WTC11 (cell line): ENCODE measurements at regions not wholly inside any gene's neighbourhood (a gene's known extent, or its start where the extent isn't known, plus 50 kb on each side); places are given as distances from the start of the nearest gene placed in this dataset.

ENCODE experiments used
- ATAC-seq: fragments of 200-7000 bp; cut with Tn5 transposase; 2 replicates; pipeline ENCODE4 v1.10.0; 2021; ENCODE audit warnings: mild to moderate bottlenecking, moderate library complexity
- CTCF ChIA-PET: fragments of 300-600 bp; sonication (Branson Sonifier 250); formaldehyde crosslinking; loops from one replicate; lab custom pipeline; 2021; ENCODE audit warnings: antibody characterized with exemption; lab: Charles Lee
- POLR2A ChIA-PET: fragments of 350-600 bp; sonication (Branson Sonifier 250); formaldehyde crosslinking; loops from one replicate; lab custom pipeline; 2021; ENCODE audit warnings: antibody characterized with exemption; lab: Charles Lee
- DNase-seq: peaks from one replicate; pipeline ENCODE4 v3.0.0; 2021; ENCODE audit warnings: low spot score
- H3K27ac Mint-ChIP-seq: 2 replicates; pipeline ENCODE4 v1.8.0; 2021; ENCODE audit warnings: mixed read lengths
- H3K27me3 Mint-ChIP-seq: 2 replicates; pipeline ENCODE4 v1.8.0; 2021; ENCODE audit warnings: low read depth, mild to moderate bottlenecking, moderate library complexity, mixed read lengths
- H3K36me3 Mint-ChIP-seq: 2 replicates; pipeline ENCODE4 v1.8.0; 2021; ENCODE audit warnings: mixed read lengths
- H3K4me1 Mint-ChIP-seq: 2 replicates; pipeline ENCODE4 v1.8.0; 2022; ENCODE audit warnings: mixed read lengths
- H3K4me3 Mint-ChIP-seq: 2 replicates; pipeline ENCODE4 v1.8.0; 2021; ENCODE audit warnings: mild to moderate bottlenecking, moderate library complexity, mixed read lengths
- H3K9me3 Mint-ChIP-seq: 2 replicates; pipeline ENCODE4 v1.8.0; 2021; ENCODE audit warnings: mixed read lengths
- ATF1 ChIP-seq: sonication (generic); formaldehyde crosslinking; IDR thresholded peaks from 2 replicates; pipeline ENCODE4 v1.8.1; 2023; ENCODE audit warnings: mild to moderate bottlenecking, moderate library complexity, missing genetic modification reagents
- CREM ChIP-seq: sonication (generic); formaldehyde crosslinking; IDR thresholded peaks from 2 replicates; pipeline ENCODE4 v1.8.1; 2022; ENCODE audit warnings: mild to moderate bottlenecking, missing genetic modification reagents, moderate library complexity
- FOXK1 ChIP-seq: sonication (generic); formaldehyde crosslinking; IDR thresholded peaks from 2 replicates; pipeline ENCODE4 v1.8.0; 2022; ENCODE audit warnings: mild to moderate bottlenecking, moderate library complexity, missing genetic modification reagents
- GABPB1 ChIP-seq: sonication (generic); formaldehyde crosslinking; IDR thresholded peaks from 2 replicates; pipeline ENCODE4 v1.8.1; 2023; ENCODE audit warnings: mild to moderate bottlenecking, missing genetic modification reagents
- MYBL2 ChIP-seq: sonication (generic); formaldehyde crosslinking; IDR thresholded peaks from 2 replicates; pipeline ENCODE4 v1.8.1; 2023; ENCODE audit warnings: mild to moderate bottlenecking, moderate library complexity, missing genetic modification reagents
- NR1H2 ChIP-seq: sonication (generic); formaldehyde crosslinking; IDR thresholded peaks from 2 replicates; pipeline ENCODE4 v1.9.0; 2021; ENCODE audit warnings: mild to moderate bottlenecking, moderate library complexity, missing genetic modification reagents
- NR3C1 ChIP-seq: sonication (generic); formaldehyde crosslinking; conservative IDR thresholded peaks from 2 replicates; pipeline ENCODE4 v1.8.1; 2023; ENCODE audit warnings: low read depth, mild to moderate bottlenecking, missing genetic modification reagents
- PRRX2 ChIP-seq: fragments of 250-450 bp; sonication (Bioruptor Pico); IDR thresholded peaks from 2 replicates; pipeline ENCODE4 v1.8.0; 2021; ENCODE audit warnings: mild to moderate bottlenecking
- SMAD3 ChIP-seq: sonication (generic); formaldehyde crosslinking; IDR thresholded peaks from 2 replicates; pipeline ENCODE4 v1.8.0; 2022; ENCODE audit warnings: missing genetic modification reagents, mild to moderate bottlenecking, borderline replicate concordance
- TEAD4 ChIP-seq: sonication (generic); formaldehyde crosslinking; IDR thresholded peaks from 2 replicates; pipeline ENCODE4 v1.8.0; 2022; ENCODE audit warnings: mild to moderate bottlenecking, missing genetic modification reagents
- ZNF121 ChIP-seq: sonication (generic); formaldehyde crosslinking; IDR thresholded peaks from 2 replicates; pipeline ENCODE4 v1.8.0; 2023; ENCODE audit warnings: missing genetic modification reagents
- ZNF263 ChIP-seq: sonication (generic); formaldehyde crosslinking; IDR thresholded peaks from 2 replicates; pipeline ENCODE4 v1.8.1; 2022; ENCODE audit warnings: low read depth, mild to moderate bottlenecking, moderate library complexity, missing genetic modification reagents
- ZNF423 ChIP-seq: fragments of 250-450 bp; sonication (Bioruptor Pico); IDR thresholded peaks from 2 replicates; pipeline ENCODE4 v2.1.2; 2022; ENCODE audit warnings: mild to moderate bottlenecking, moderate library complexity
- TF ChIP-seq, protein P1 (sequence below): sonication (generic); formaldehyde crosslinking; IDR thresholded peaks from 2 replicates; pipeline ENCODE4 v1.8.0; 2023; ENCODE audit warnings: missing genetic modification reagents, mild to moderate bottlenecking, borderline replicate concordance
- TF ChIP-seq, protein P2 (sequence below): fragments of 250-450 bp; sonication (Bioruptor Pico); IDR thresholded peaks from 2 replicates; pipeline ENCODE4 v1.8.0; 2021; ENCODE audit warnings: mild to moderate bottlenecking
- TF ChIP-seq, protein P3 (sequence below): sonication (generic); formaldehyde crosslinking; IDR thresholded peaks from 2 replicates; pipeline ENCODE4 v1.8.0; 2022; ENCODE audit warnings: mild to moderate bottlenecking, missing genetic modification reagents
- TF ChIP-seq, protein P4 (sequence below): sonication (generic); formaldehyde crosslinking; IDR thresholded peaks from 2 replicates; pipeline ENCODE4 v1.8.1; 2022; ENCODE audit warnings: mild to moderate bottlenecking, missing genetic modification reagents, moderate library complexity, borderline replicate concordance
- TF ChIP-seq, protein P5 (sequence below): sonication (generic); formaldehyde crosslinking; IDR thresholded peaks from 2 replicates; pipeline ENCODE4 v1.8.0; 2023; ENCODE audit warnings: mild to moderate bottlenecking, missing genetic modification reagents

DNA sequence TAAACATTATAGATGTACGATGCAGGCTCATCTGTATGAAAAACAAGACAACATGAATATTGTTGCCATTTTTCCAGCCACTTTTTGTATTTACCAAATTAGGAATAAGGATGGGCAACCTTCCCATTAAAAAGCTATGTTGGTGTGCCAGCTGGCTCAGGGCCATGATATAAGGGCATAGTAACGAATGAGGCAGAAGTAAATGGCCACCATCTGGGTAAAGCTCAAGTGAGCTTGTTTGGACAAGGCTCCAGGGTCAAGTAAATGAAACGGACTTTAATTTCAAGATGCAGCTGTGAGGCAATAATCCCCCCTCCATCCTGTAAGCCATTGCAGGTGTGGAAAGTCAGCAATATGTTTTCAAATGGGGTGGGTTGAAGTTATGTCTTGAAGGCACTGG is 930.9 kb upstream of the CDH8 start (continued):
- TF ChIP-seq, protein P1, sequence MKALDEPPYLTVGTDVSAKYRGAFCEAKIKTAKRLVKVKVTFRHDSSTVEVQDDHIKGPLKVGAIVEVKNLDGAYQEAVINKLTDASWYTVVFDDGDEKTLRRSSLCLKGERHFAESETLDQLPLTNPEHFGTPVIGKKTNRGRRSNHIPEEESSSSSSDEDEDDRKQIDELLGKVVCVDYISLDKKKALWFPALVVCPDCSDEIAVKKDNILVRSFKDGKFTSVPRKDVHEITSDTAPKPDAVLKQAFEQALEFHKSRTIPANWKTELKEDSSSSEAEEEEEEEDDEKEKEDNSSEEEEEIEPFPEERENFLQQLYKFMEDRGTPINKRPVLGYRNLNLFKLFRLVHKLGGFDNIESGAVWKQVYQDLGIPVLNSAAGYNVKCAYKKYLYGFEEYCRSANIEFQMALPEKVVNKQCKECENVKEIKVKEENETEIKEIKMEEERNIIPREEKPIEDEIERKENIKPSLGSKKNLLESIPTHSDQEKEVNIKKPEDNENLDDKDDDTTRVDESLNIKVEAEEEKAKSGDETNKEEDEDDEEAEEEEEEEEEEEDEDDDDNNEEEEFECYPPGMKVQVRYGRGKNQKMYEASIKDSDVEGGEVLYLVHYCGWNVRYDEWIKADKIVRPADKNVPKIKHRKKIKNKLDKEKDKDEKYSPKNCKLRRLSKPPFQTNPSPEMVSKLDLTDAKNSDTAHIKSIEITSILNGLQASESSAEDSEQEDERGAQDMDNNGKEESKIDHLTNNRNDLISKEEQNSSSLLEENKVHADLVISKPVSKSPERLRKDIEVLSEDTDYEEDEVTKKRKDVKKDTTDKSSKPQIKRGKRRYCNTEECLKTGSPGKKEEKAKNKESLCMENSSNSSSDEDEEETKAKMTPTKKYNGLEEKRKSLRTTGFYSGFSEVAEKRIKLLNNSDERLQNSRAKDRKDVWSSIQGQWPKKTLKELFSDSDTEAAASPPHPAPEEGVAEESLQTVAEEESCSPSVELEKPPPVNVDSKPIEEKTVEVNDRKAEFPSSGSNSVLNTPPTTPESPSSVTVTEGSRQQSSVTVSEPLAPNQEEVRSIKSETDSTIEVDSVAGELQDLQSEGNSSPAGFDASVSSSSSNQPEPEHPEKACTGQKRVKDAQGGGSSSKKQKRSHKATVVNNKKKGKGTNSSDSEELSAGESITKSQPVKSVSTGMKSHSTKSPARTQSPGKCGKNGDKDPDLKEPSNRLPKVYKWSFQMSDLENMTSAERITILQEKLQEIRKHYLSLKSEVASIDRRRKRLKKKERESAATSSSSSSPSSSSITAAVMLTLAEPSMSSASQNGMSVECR (CRISPR knock-in tag): no peak
- TF ChIP-seq CREM (CRISPR knock-in tag): no peak
- no peak for TF ChIP-seq PRRX2 (CRISPR knock-in tag)
- TF ChIP-seq ZNF121: no peak
- TF ChIP-seq, protein P2, sequence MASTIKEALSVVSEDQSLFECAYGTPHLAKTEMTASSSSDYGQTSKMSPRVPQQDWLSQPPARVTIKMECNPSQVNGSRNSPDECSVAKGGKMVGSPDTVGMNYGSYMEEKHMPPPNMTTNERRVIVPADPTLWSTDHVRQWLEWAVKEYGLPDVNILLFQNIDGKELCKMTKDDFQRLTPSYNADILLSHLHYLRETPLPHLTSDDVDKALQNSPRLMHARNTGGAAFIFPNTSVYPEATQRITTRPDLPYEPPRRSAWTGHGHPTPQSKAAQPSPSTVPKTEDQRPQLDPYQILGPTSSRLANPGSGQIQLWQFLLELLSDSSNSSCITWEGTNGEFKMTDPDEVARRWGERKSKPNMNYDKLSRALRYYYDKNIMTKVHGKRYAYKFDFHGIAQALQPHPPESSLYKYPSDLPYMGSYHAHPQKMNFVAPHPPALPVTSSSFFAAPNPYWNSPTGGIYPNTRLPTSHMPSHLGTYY: no peak
- TF ChIP-seq FOXK1 (CRISPR knock-in tag): no peak
- TF ChIP-seq, protein P3, sequence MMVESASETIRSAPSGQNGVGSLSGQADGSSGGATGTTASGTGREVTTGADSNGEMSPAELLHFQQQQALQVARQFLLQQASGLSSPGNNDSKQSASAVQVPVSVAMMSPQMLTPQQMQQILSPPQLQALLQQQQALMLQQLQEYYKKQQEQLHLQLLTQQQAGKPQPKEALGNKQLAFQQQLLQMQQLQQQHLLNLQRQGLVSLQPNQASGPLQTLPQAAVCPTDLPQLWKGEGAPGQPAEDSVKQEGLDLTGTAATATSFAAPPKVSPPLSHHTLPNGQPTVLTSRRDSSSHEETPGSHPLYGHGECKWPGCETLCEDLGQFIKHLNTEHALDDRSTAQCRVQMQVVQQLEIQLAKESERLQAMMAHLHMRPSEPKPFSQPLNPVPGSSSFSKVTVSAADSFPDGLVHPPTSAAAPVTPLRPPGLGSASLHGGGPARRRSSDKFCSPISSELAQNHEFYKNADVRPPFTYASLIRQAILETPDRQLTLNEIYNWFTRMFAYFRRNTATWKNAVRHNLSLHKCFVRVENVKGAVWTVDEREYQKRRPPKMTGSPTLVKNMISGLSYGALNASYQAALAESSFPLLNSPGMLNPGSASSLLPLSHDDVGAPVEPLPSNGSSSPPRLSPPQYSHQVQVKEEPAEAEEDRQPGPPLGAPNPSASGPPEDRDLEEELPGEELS: no peak
- TF ChIP-seq, protein P4, sequence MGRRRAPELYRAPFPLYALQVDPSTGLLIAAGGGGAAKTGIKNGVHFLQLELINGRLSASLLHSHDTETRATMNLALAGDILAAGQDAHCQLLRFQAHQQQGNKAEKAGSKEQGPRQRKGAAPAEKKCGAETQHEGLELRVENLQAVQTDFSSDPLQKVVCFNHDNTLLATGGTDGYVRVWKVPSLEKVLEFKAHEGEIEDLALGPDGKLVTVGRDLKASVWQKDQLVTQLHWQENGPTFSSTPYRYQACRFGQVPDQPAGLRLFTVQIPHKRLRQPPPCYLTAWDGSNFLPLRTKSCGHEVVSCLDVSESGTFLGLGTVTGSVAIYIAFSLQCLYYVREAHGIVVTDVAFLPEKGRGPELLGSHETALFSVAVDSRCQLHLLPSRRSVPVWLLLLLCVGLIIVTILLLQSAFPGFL (CRISPR knock-in tag): no peak

DNA sequence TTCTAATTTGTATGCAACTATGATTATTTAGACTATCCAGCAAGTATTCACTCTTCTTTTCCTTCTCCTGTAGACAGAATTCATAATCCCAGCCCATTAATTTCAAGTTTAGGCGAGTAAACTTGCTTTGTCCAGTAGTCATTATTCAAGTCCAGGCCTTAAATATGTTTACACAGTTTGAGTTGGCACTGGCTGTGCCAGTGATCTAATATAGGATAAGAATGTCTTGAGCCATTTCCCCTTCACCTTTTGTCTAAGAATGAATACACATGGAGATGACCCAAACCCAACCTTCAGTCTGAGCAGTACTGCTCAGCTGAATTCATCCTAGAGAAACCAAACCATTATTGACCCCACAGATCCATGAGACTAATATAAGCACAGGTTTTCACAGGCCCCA is 930.4 kb upstream of the CDH8 start:
- Mint-ChIP-seq H3K27me3 (no peaks in the 10 kb centered on the region), H3K4me1 (no peaks in the 10 kb centered on the region), H3K4me3 (no peak overlapping the region), H3K27ac (no peak overlapping the region), H3K9me3 (peaks cover 15% of the 10 kb centered on the region), H3K36me3 (peaks cover 3% of the 10 kb centered on the region)
- ChIA-PET CTCF (no interaction called here), POLR2A (no interaction called here)
- ATAC-seq (no peak), DNase-seq (no peak)
- no peak for TF ChIP-seq ZNF423 (CRISPR knock-in tag)
- TF ChIP-seq NR1H2 (CRISPR knock-in tag): no peak
- no peak for TF ChIP-seq TEAD4 (CRISPR knock-in tag)
- no peak for TF ChIP-seq GABPB1
- no peak for TF ChIP-seq NR3C1 (CRISPR knock-in tag)
- no peak for TF ChIP-seq ZNF263 (CRISPR knock-in tag)
- TF ChIP-seq, protein P5, sequence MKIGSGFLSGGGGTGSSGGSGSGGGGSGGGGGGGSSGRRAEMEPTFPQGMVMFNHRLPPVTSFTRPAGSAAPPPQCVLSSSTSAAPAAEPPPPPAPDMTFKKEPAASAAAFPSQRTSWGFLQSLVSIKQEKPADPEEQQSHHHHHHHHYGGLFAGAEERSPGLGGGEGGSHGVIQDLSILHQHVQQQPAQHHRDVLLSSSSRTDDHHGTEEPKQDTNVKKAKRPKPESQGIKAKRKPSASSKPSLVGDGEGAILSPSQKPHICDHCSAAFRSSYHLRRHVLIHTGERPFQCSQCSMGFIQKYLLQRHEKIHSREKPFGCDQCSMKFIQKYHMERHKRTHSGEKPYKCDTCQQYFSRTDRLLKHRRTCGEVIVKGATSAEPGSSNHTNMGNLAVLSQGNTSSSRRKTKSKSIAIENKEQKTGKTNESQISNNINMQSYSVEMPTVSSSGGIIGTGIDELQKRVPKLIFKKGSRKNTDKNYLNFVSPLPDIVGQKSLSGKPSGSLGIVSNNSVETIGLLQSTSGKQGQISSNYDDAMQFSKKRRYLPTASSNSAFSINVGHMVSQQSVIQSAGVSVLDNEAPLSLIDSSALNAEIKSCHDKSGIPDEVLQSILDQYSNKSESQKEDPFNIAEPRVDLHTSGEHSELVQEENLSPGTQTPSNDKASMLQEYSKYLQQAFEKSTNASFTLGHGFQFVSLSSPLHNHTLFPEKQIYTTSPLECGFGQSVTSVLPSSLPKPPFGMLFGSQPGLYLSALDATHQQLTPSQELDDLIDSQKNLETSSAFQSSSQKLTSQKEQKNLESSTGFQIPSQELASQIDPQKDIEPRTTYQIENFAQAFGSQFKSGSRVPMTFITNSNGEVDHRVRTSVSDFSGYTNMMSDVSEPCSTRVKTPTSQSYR (CRISPR knock-in tag): no peak
- TF ChIP-seq, protein P2: no peak
- no peak for TF ChIP-seq ATF1 (CRISPR knock-in tag)
- TF ChIP-seq SMAD3 (CRISPR knock-in tag): no peak
- TF ChIP-seq MYBL2 (CRISPR knock-in tag): no peak
